A673 (cell line): ENCODE measurements at regions not wholly inside any gene's neighbourhood (a gene's known extent, or its start where the extent isn't known, plus 50 kb on each side); places are given as distances from the start of the nearest gene placed in this dataset.

Experiments
- EZH2 ChIP-seq: fragments of 200-600 bp; sonication (generic); IDR thresholded peaks from 2 replicates; pipeline ENCODE4 v1.6.1; 2017; ENCODE audit warnings: borderline replicate concordance, low read depth, mild to moderate bottlenecking, mixed read lengths, antibody characterized with exemption, low read length; ENCODE audit not compliant: poor library complexity, severe bottlenecking
- TF ChIP-seq, protein P1 (sequence below): fragments of 300-800, 200-600 bp; sonication (generic); conservative IDR thresholded peaks from 2 replicates; pipeline ENCODE4 v1.5.1; 2017; ENCODE audit warnings: low read depth, mild to moderate bottlenecking, antibody characterized with exemption, low read length, moderate library complexity, mixed read lengths

DNA sequence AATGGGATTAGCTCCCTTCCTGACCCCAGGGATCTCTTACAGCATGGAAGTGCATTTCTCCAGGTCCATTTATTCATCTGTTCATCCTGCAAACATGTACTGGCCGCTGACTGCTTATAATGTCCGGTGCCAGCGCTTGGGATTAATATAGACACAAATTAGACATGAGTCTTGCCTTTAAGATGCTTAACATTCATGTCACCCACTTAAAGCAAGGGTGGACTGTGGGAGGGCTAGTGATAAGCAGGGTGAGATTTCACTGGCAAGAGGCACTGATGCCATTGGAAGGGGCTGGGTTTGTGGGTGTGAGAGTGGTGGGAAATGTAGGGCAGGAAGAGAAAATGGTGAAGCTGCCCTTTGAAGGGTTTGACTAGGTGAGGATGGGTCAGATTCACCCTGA, 92.2 kb upstream of the MPHOSPH6 start:
- TF ChIP-seq, protein P1, sequence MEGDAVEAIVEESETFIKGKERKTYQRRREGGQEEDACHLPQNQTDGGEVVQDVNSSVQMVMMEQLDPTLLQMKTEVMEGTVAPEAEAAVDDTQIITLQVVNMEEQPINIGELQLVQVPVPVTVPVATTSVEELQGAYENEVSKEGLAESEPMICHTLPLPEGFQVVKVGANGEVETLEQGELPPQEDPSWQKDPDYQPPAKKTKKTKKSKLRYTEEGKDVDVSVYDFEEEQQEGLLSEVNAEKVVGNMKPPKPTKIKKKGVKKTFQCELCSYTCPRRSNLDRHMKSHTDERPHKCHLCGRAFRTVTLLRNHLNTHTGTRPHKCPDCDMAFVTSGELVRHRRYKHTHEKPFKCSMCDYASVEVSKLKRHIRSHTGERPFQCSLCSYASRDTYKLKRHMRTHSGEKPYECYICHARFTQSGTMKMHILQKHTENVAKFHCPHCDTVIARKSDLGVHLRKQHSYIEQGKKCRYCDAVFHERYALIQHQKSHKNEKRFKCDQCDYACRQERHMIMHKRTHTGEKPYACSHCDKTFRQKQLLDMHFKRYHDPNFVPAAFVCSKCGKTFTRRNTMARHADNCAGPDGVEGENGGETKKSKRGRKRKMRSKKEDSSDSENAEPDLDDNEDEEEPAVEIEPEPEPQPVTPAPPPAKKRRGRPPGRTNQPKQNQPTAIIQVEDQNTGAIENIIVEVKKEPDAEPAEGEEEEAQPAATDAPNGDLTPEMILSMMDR, result no peak
- TF ChIP-seq EZH2, result no peak
